Epithelial cell of proximal tubule (primary cell): ENCODE measurements at regions not wholly inside any gene's neighbourhood (a gene's known extent, or its start where the extent isn't known, plus 50 kb on each side); places are given as distances from the start of the nearest gene placed in this dataset.

Experiments
- DNase-seq: peaks from one replicate; pipeline ENCODE4 v3.0.0-alpha.2; 2011; ENCODE audit warnings: low read depth
- H3K4me3 ChIP-seq: 2 replicates; pipeline ENCODE4 v1.5.1; 2011; ENCODE audit warnings: low read depth, mild to moderate bottlenecking, low read length
- TF ChIP-seq, protein P1 (sequence below): conservative IDR thresholded peaks from 2 replicates; pipeline ENCODE4 v1.5.1; 2012; ENCODE audit warnings: low read depth, mild to moderate bottlenecking, low read length

DNA sequence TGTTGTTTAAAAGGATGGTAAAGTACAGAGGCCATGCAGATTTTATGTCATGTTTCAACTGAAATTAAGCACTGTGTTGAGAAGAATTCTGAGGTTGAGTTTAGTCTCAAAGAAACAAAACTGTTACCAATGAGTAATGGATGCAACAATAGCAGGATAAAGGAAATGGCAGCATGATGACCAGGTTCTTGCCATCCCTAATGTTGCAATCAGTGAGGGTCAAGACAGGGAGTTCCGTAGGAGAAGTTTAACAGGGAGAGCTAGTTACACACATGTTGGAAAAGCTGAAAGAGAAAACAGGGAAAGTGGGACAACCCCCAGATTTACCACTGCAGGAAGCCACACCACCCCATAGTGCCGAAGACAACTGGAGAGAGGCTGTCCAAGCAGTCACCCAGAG lies 343.8 kb upstream of the EPHA4 start:
- no peak overlapping the region for H3K4me3 ChIP-seq
- TF ChIP-seq, protein P1, sequence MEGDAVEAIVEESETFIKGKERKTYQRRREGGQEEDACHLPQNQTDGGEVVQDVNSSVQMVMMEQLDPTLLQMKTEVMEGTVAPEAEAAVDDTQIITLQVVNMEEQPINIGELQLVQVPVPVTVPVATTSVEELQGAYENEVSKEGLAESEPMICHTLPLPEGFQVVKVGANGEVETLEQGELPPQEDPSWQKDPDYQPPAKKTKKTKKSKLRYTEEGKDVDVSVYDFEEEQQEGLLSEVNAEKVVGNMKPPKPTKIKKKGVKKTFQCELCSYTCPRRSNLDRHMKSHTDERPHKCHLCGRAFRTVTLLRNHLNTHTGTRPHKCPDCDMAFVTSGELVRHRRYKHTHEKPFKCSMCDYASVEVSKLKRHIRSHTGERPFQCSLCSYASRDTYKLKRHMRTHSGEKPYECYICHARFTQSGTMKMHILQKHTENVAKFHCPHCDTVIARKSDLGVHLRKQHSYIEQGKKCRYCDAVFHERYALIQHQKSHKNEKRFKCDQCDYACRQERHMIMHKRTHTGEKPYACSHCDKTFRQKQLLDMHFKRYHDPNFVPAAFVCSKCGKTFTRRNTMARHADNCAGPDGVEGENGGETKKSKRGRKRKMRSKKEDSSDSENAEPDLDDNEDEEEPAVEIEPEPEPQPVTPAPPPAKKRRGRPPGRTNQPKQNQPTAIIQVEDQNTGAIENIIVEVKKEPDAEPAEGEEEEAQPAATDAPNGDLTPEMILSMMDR = no peak
- no peak for DNase-seq

GRCh38 chr2:221914334-221914880 lies 342.3 kb upstream of the EPHA4 start:
- DNase-seq = no peak
- H3K4me3 ChIP-seq = no peak overlapping the region
- TF ChIP-seq, protein P1 = no peak

GRCh38 chr2:221911890-221912289 lies 339.8 kb upstream of the EPHA4 start:
- no peak overlapping the region for H3K4me3 ChIP-seq
- no peak for DNase-seq
- TF ChIP-seq, protein P1 = no peak

DNA sequence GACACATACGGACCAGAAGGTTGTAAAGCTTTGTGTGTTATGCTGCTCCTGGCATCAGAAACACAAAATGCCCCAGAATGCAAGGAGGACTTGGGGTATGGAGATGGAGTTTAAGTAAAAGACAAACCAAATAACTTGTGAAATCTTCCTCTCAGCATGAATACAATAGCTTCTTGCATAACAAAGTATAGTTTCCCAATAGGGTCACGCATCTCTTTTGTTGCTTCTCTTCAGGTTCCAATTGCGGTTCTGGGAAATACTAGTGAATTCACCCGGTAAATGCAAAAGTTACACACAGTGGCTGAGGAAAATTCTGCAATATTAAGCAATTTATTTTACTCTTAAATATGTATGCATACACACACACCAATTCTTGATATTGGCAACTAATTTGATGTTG lies 339.2 kb upstream of the EPHA4 start:
- no peak for DNase-seq
- H3K4me3 ChIP-seq = no peak overlapping the region
- TF ChIP-seq, protein P1 = no peak

- H3K4me3 ChIP-seq = no peak overlapping the region
- DNase-seq = no peak
- TF ChIP-seq, protein P1 = no peak
Measured at GRCh38 chr2:221908518-221908917, 336.4 kb upstream of the EPHA4 start.

GRCh38 chr2:221897718-221898117 lies 325.6 kb upstream of the EPHA4 start:
- TF ChIP-seq, protein P1 = no peak
- no peak for DNase-seq
- no peak overlapping the region for H3K4me3 ChIP-seq

DNA sequence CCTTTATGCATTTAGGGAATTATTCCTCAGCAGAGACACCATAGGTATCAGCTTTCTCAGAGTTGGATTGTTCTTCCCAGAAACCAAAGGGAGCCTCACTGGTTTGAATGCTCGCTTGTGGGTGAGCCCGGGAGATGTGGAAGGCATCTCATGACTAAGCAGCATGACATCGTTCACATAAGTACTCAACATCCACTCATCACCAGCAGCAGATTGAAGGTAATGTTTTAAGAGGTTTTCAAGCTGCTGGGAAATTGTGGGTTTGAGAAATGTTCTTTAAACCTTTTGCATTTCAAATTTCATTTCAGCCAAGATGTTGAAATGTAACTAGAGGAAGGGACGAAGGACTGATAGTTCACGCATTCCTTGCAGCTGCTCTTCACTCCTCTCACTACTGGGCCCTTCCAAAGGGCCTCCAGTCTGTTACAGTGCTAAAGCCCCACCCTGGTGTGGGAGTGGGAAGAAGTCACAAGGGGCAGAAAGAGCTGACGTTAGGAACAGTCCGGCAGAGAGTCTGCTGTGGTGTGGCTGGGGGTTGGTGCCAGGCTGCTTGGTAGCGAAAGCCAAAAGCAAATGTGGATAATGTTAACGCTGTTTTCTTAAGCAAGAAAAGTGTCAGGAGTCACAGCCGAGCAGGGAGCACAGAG lies 324.5 kb upstream of the EPHA4 start:
- no peak overlapping the region for H3K4me3 ChIP-seq
- DNase-seq = peak; percentile 19
- TF ChIP-seq, protein P1 = no peak
